HG02759 (cell line): ENCODE measurements at regions not wholly inside any gene's neighbourhood (a gene's known extent, or its start where the extent isn't known, plus 50 kb on each side); places are given as distances from the start of the nearest gene placed in this dataset.
"Not testable (repeated sequence)": the region's sequence is repeated elsewhere in the genome, so short reads cannot be mapped to it uniquely, and the experiment has no call there.

ENCODE experiments used
- ATAC-seq: cut with Tn5 transposase; IDR thresholded peaks from one replicate; pipeline ENCODE4 v1.9.1; 2021; ENCODE audit warnings: mild to moderate bottlenecking, moderate library complexity; ENCODE audit not compliant: unreplicated experiment

DNA sequence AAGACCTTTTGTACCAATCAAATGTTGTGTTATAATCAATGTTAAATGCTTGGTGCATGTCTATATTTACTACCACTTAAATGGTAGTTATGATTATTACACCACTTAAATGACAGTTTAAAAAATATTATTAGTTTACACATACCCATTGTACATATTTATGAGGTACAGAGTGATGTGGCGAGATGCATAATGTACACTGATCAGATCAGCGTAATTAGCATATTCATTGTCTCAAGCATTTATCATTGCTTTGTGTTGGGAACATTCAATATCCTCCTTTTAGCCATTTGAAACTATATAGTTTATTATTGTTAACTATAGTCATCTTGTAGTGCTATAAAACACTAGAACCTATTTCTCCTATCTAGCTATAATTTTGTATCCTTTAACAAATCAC lies 434.4 kb upstream of the ACTBL2 start:
- ATAC-seq: no peak

- ATAC-seq: no peak
These were observed 432.9 kb upstream of the ACTBL2 start for GRCh38 chr5:57915536-57915935.

DNA sequence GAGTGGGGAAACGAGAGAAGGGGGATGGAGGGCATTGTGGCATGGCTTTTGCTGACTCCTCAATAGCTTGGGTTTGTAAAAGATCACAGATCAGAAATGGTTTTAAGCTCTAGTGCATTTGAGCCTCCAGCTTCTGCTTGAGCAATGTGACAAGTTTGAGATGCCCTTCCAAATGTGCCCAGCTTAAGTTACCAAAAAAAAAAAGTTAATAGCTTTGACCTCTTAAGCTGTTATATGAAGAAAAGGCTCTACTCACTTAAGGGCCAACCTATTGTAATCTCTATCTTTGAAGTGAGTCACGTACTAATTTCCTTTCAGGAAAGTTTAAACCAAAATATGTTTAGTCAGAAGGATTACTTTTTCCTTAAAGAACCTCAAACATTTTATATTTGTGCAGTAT lies 428.8 kb upstream of the ACTBL2 start:
- ATAC-seq: no peak

GRCh38 chr5:57906671-57907070 lies 424.1 kb upstream of the ACTBL2 start:
- no peak for ATAC-seq

GRCh38 chr5:57903458-57903857 lies 420.8 kb upstream of the ACTBL2 start:
- ATAC-seq: no peak

DNA sequence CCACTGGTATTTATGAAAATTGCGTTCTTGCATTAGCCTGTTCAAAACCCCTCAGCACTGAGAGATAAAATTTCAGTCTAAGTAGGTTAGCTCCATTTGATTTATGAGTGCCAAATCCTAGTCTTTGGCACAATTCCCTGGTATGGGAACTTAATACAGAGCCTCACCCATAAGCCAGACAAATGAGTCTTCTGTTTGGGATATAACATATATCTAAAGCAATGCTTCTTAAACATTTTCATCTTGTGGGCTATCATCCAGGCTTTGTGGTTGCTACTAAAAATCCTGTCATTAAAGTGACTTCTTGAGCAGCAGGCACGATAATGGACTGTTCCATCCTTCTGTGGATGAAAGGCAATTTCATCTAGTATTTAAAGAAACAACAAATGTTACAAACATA lies 419.5 kb upstream of the ACTBL2 start:
- no peak for ATAC-seq

DNA sequence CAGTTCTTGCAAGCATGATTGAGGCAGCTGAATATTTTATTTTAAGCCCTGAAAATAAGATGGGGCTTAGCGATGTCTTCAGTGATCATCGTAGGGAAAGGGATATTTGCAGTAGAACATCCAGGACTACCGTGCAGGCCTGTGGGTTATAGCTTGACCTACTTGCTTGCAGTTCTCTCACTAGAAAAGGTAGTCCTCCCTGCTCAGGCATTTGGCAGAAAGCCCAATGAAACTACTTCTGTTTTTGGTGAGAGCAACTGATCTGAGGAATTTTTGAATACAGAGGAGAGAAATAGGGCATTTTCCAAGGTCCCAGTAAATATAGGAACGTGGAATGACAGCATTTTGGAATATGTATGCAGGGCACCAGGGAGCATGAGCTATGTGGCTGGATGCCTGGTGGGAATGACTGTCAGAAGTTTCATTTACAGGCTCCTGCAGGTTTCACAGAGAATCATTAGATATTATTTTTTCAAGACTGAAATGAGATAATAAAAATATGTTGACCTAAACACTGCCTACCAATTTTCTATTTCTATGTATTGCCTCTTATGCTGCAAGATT lies 417.9 kb upstream of the ACTBL2 start:
- ATAC-seq: no peak

DNA sequence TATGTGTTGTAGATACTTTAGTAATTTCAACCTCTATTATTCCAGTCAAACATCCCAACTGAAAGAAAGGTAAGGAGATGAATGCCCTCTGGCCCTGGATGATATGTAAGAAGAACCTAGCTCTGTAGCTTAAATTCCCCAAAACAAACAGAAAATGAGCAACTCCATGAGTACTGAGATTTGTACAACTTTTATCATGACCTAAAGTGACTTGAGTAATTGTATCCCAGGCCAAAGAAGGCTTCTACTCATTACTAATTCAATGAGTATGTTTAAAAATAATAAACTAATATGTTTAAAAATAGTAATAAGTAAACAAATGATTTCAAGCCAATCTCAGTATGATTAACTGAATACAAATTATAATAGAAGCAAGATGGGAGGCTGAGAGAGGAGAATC lies 414.0 kb upstream of the ACTBL2 start:
- ATAC-seq: no peak

GRCh38 chr5:57895766-57896165 lies 413.2 kb upstream of the ACTBL2 start:
- no peak for ATAC-seq

DNA sequence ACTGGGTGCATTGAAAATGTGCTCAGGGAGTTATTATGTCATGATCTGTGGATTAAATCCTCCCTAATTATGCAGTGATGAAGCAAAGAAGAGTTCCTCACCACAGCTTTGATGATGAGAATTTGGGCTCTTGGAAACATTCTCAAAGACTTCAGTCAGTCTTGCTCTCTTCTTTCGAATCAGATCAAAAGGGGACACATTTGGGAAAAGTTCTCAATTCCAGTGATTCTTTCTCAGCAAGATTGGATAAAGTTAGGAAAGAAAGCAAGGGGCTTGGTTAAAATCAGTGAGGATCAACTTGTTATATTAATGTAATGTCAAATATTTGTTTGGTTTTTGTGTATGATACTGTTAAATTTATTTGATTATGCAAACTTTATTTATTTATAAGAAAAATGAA lies 411.3 kb upstream of the ACTBL2 start:
- ATAC-seq: no peak

DNA sequence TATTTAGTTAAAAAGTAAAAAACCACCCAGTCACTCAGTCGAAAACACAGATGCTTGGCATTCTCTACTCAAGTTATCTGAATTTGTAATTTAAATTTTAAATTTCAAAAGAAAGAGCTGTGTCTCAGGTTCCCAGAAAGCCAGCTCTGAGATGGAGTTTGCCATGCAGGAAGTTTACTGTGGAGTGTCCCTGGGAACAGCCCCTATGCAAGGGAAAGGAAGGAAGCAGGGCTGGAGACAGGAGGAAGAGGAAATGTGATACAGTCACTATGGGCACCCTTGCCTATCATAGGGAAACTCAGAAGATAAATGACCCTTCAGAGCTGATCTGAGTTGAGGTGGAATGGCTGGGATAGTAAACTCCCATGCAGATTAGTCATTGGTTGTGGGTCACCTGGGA lies 408.8 kb upstream of the ACTBL2 start:
- no peak for ATAC-seq

DNA sequence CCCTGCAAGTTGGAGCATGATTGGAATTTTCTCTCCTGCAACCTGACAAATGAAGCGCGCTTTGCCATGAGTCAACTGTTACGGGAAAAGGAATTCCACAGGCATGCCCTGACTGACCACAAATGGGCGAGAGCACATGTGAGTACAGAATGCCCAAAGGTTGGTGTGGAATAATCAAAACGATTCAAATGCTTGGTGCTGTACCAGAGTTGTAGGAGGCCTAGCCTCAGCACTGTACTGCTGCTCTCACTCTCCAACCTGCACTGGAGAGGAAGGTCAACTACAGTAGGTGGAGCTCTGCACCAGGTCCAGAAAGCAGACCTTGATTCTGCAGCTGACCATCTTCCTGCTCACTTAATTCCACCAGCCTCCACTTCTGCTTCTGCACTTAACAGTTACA lies 406.9 kb upstream of the ACTBL2 start:
- no peak for ATAC-seq

- no peak for ATAC-seq
These were observed 405.4 kb upstream of the ACTBL2 start for GRCh38 chr5:57887851-57888621.

GRCh38 chr5:57884346-57885102 lies 401.9 kb upstream of the ACTBL2 start:
- ATAC-seq: no peak

DNA sequence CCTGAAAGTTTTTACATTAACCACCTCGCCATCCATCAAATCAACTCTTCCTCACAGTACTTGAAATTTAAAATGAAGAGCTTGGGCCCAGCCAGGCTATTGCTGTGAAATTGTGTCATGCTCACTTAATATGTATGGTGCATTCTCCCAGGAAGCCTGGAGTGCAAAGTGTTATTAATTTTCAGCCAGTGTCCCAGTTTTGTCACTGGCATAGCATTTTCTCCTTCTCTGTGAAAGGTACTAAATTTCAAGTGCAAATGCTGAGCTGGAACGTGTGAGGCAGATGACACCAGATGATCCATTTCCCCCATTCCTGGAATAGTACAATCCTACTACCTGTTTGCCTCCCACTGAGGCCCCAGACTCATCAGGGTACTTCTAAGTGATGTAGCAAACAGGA lies 397.6 kb upstream of the ACTBL2 start:
- ATAC-seq: no peak

DNA sequence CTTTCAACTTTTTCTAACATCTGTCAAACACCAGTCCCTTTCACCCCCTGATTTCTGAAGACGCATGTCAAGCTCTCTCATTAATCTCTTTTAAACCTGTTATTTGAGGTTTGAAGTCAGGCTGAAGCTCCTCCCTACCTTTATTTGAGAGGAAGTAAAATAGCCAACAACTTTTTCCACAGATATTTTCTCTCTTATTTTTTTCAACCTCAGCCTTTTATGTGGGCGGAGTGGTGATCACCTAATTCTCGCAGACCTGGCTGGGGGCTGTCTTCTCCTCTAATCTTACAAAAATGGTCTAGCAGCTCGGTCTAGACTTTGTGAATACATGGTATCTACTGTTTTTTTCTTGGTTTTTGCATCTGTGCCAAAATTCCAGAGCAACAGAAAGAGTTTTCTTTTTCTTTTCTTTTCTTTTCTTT lies 395.7 kb upstream of the ACTBL2 start:
- no peak for ATAC-seq

DNA sequence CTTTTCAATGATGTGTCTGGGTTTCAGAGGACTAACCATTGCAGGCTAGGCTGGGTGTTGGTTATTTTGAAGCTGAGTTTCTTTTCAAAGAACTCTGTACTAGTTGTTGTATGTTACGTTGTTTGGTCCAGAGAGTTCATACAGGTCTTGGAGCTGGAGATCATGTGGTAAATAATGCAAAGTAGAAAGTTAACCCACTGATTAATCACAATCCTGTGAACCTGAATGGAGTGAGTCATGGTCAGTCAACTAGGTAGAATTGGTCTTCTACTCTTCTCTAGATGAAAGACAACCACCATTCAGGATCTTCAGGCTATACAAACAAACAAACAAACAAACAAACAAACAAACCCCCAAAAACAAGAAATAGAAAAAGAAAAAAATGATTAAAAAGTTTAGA lies 388.9 kb upstream of the ACTBL2 start:
- no peak for ATAC-seq

DNA sequence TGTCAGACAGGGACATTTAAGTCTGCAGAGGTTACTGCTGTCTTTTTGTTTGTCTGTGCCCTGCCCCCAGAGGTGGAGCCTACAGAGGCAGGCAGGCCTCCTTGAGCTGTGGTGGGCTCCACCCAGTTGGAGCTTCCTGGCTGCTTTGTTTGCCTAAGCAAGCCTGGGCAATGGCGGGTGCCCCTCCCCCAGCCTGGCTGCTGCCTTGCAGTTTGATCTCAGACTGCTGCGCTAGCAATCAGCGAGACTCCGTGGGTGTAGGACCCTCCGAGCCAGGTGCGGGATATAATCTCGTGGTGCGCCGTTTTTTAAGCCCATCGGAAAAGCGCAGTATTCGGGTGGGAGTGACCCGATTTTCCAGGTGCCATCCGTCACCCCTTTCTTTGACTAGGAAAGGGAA lies 387.7 kb upstream of the ACTBL2 start:
- not testable (repeated sequence) for ATAC-seq

- no peak for ATAC-seq
These were observed 381.1 kb upstream of the ACTBL2 start for GRCh38 chr5:57863661-57864060.

DNA sequence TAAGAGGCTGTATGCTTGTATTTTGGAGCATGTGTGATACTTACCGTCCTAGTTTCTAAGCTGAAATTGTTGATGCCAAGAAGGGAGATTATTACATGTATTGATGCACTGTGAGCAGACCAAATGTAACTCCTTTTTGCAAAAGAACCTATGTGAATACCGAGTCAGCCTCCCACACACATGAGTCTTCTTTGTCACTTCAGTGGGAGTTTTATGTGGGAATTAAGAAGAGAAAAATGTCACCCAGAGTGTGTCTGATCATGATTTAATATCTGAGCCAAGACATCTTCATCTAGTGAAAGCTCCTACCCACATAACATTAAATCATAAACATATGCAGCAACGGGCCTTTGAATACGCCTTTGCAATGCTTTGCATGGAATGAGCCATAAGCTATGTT lies 380.3 kb upstream of the ACTBL2 start:
- no peak for ATAC-seq

GRCh38 chr5:57862471-57862911 lies 379.9 kb upstream of the ACTBL2 start:
- no peak for ATAC-seq

- no peak for ATAC-seq
These were observed 377.0 kb upstream of the ACTBL2 start for GRCh38 chr5:57859626-57860025.
